ENCODE measurements at regions not wholly inside any gene's neighbourhood (a gene's known extent, or its start where the extent isn't known, plus 50 kb on each side); places are given as distances from the start of the nearest gene placed in this dataset.

GRCh38 chr2:29983308-29983707 lies 61.9 kb upstream of the ALK start:
- TF ChIP-seq CTCF (IDR thresholded peaks at IDR 0.05; ENCODE audit: insufficient read depth, low read depth, low read length) (no peak), EZH2 (IDR thresholded peaks at IDR 0.05; ENCODE audit: insufficient read depth, low read length) (no peak)

All from astrocyte (in vitro differentiated cells and primary cell).